Mesenchymal stem cell (in vitro differentiated cells and primary cell): ENCODE measurements at regions not wholly inside any gene's neighbourhood (a gene's known extent, or its start where the extent isn't known, plus 50 kb on each side); places are given as distances from the start of the nearest gene placed in this dataset.
"Not testable (repeated sequence)": the region's sequence is repeated elsewhere in the genome, so short reads cannot be mapped to it uniquely, and the experiment has no call there.

Experiments
- DNase-seq: peaks from one replicate; pipeline ENCODE4 v3.0.0-alpha.2; 2013
- H2AFZ ChIP-seq: one replicate; pipeline ENCODE4 v1.6.1; 2013; ENCODE audit warnings: low read depth, mild to moderate bottlenecking, control low read depth, inconsistent platforms, low read length, moderate library complexity
- H2AK5ac ChIP-seq: 2 replicates; pipeline ENCODE4 v1.6.1; 2013; ENCODE audit warnings: low read length, moderate library complexity, mild to moderate bottlenecking, inconsistent platforms; ENCODE audit not compliant: severe bottlenecking
- H2BK120ac ChIP-seq: one replicate; pipeline ENCODE4 v1.6.1; 2013; ENCODE audit warnings: low read depth, mild to moderate bottlenecking, inconsistent platforms, low read length, moderate library complexity
- H2BK12ac ChIP-seq, 2 experiments: one replicate each; pipeline ENCODE4 v1.6.1; 2013; ENCODE audit warnings: inconsistent platforms in 2 of 2, low read length in 2 of 2, mild to moderate bottlenecking in 2 of 2, moderate library complexity in 2 of 2, control low read depth in 1 of 2
- H2BK15ac ChIP-seq: one replicate; pipeline ENCODE4 v1.6.1; 2013; ENCODE audit warnings: mild to moderate bottlenecking, low read depth, inconsistent platforms; ENCODE audit not compliant: poor library complexity, severe bottlenecking
- H2BK5ac ChIP-seq: 2 replicates; pipeline ENCODE4 v1.6.1; 2013; ENCODE audit warnings: low read depth, mild to moderate bottlenecking, low read length, control low read depth, inconsistent platforms; ENCODE audit not compliant: poor library complexity, severe bottlenecking
- H3K14ac ChIP-seq, 2 experiments: one replicate each; pipeline ENCODE4 v1.6.1; 2013; ENCODE audit warnings: inconsistent platforms in 2 of 2, low read length in 2 of 2, control low read depth in 1 of 2, mild to moderate bottlenecking in 1 of 2, moderate library complexity in 1 of 2
- H3K18ac ChIP-seq, 2 experiments: one replicate each; pipeline ENCODE4 v1.6.1; 2013; ENCODE audit warnings: inconsistent platforms in 2 of 2, low read length in 2 of 2, control low read depth in 1 of 2, low read depth in 1 of 2, mild to moderate bottlenecking in 1 of 2
- H3K23ac ChIP-seq, 2 experiments: one replicate each; pipeline ENCODE4 v1.6.1; 2013; ENCODE audit warnings: inconsistent platforms in 2 of 2, low read length in 2 of 2, mild to moderate bottlenecking in 2 of 2, moderate library complexity in 2 of 2, control low read depth in 1 of 2
- H3K27ac ChIP-seq: 2 replicates; pipeline ENCODE4 v1.5.1; 2013; ENCODE audit warnings: mild to moderate bottlenecking, moderate library complexity, low read length, control low read depth, inconsistent platforms; ENCODE audit not compliant: poor library complexity, severe bottlenecking
- H3K27me3 ChIP-seq, 2 experiments: 2 replicates each; pipeline versions ENCODE4 v1.6.1 to v1.7.0; 2013; ENCODE audit warnings: low read length in 2 of 2, mild to moderate bottlenecking in 2 of 2, moderate library complexity in 2 of 2, control low read depth in 1 of 2, inconsistent platforms in 1 of 2; ENCODE audit not compliant: control insufficient read depth in 1 of 2, insufficient read depth in 1 of 2
- H3K36me3 ChIP-seq, 2 experiments: 2 replicates each; pipeline versions ENCODE4 v1.6.1 to v1.7.0; 2013; ENCODE audit warnings: low read length in 2 of 2, control low read depth in 1 of 2, inconsistent platforms in 1 of 2, low read depth in 1 of 2, mild to moderate bottlenecking in 1 of 2; ENCODE audit not compliant: insufficient read depth in 2 of 2, control insufficient read depth in 1 of 2
- H3K4ac ChIP-seq, 2 experiments: one replicate each; pipeline ENCODE4 v1.6.1; 2013; ENCODE audit warnings: inconsistent platforms in 2 of 2, low read length in 2 of 2, mild to moderate bottlenecking in 2 of 2, moderate library complexity in 2 of 2, control low read depth in 1 of 2, low read depth in 1 of 2
- H3K4me1 ChIP-seq: 2 replicates; pipeline ENCODE4 v1.6.1; 2013; ENCODE audit warnings: low read depth, low read length, control low read depth; ENCODE audit not compliant: control insufficient read depth, insufficient read depth
- H3K4me2 ChIP-seq: 2 replicates; pipeline ENCODE4 v1.6.1; 2013; ENCODE audit warnings: low read length, mild to moderate bottlenecking, inconsistent platforms; ENCODE audit not compliant: poor library complexity, severe bottlenecking
- H3K4me3 ChIP-seq, 2 experiments: 2 replicates each; pipeline versions ENCODE4 v1.5.1 to v1.7.0; 2013; ENCODE audit warnings: low read length in 2 of 2, mild to moderate bottlenecking in 2 of 2, control low read depth in 1 of 2, low read depth in 1 of 2; ENCODE audit not compliant: insufficient read depth in 1 of 2
- H3K79me1 ChIP-seq: replicated peaks from 2 replicates; pipeline ENCODE4 v1.6.1; 2013; ENCODE audit warnings: mild to moderate bottlenecking, control low read depth, low read length, inconsistent platforms; ENCODE audit not compliant: poor library complexity, severe bottlenecking
- H3K9ac ChIP-seq: 2 replicates; pipeline ENCODE4 v1.7.0; 2013; ENCODE audit warnings: mild to moderate bottlenecking, low read length, moderate library complexity
- H3K9me3 ChIP-seq: 2 replicates; pipeline ENCODE4 v1.7.0; 2013; ENCODE audit warnings: mild to moderate bottlenecking, low read length; ENCODE audit not compliant: control insufficient read depth
- H4K8ac ChIP-seq: one replicate; pipeline ENCODE4 v1.6.1; 2013; ENCODE audit warnings: inconsistent platforms, mild to moderate bottlenecking, low read length, moderate library complexity
- H4K91ac ChIP-seq: one replicate; pipeline ENCODE4 v1.6.1; 2013; ENCODE audit warnings: mild to moderate bottlenecking, low read length, inconsistent platforms
- WGBS: methylation state at CpG from one replicate; pipeline ENCODE4 v1.1.7; 2013; ENCODE audit warnings: mixed read lengths; 5-methylcytosine and 5-hydroxymethylcytosine counted together

DNA sequence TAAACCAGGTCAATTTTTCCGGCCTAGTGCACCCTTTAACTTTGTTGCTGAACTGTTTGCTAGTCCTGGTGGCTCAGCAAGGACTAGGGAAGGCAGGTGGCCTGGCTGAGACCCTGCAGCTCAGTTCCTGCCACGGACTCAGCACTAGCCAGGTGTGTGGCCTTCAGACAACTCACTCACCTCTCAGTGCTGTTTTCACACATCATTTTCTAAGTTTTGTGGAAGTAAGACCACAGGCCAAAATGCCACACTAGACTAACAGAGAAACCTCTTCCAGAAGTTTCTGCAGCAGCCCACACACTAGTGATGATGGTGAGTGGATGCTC, 65.9 kb upstream of the SLC1A4 start:
- 81% methylated on average over 2 of the region's 2 CpGs for WGBS
- Histone ChIP-seq H3K14ac (no peak overlapping the region), H3K79me1 (no peaks in the 10 kb centered on the region)

GRCh38 chr2:64924170-64924934, 64.8 kb upstream of the SLC1A4 start:
- WGBS: 89% methylated on average over 6 of the region's 6 CpGs

More for the DNA sequence above, 65.9 kb upstream of the SLC1A4 start:
- peaks cover 5% of the 10 kb centered on the region for H3K9me3 ChIP-seq
- no peak overlapping the region for H3K18ac ChIP-seq
- H2BK15ac ChIP-seq: peak overlapping the region; percentile 29
- no peak overlapping the region for H4K8ac ChIP-seq
- H2AK5ac ChIP-seq: no peak overlapping the region
- H3K4me3 ChIP-seq: no peak overlapping the region
- H2BK12ac ChIP-seq: no peak overlapping the region
- H2BK5ac ChIP-seq: no peak overlapping the region
- no peak overlapping the region for H3K27ac ChIP-seq
- no peak overlapping the region for H2BK120ac ChIP-seq
- H3K4me1 ChIP-seq: no peaks in the 10 kb centered on the region
- H3K9ac ChIP-seq: no peak overlapping the region
- no peak overlapping the region for H3K23ac ChIP-seq
- H2AFZ ChIP-seq: no peak overlapping the region
- H3K36me3 ChIP-seq: no peaks in the 10 kb centered on the region
- DNase-seq: no peak
- H4K91ac ChIP-seq: no peak overlapping the region
- H3K4ac ChIP-seq: no peak overlapping the region
- H3K27me3 ChIP-seq: no peaks in the 10 kb centered on the region
- H3K4me2 ChIP-seq: no peak overlapping the region

DNA sequence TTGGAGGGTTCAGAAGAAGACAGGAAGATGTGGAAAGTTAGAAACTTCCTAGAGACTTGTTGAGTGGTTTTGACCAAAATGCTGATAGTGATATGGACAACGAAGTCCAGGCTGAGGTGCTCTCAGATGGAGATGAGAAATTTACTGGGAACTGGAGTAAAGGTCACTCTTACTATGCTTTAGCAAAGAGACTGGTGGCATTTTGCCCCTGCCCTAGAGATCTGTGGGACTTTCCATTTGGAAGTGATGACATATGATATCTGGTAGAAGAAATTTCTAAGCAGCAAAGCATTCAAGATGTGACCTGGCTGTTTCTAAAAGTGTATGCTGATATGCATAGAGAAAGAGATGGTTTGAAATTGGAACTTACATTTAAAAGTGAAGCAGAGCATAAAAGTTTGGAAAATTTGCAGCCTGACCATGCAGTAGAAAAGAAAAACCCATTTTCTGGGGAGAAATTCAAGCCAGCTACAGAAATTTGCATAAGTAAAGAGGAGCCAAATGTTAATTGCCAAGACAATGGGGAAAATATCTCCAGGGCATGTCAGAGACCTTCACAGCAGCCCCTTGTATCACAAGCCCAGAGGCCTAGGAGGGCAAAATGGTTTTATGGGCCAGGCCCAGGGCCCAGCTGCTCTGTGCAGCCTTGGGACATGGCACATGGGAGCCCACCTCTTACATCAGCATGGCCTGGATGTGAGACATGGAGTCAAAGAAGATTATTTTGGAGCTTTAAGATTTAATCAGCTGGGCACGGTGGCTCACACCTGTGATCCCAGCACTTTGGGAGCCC, 63.1 kb upstream of the SLC1A4 start:
- H4K91ac ChIP-seq, H3K4ac ChIP-seq, H3K23ac ChIP-seq, H3K4me1 ChIP-seq, H2BK5ac ChIP-seq, H2BK15ac ChIP-seq, H3K27ac ChIP-seq, H2AFZ ChIP-seq, H3K14ac ChIP-seq, H3K79me1 ChIP-seq, DNase-seq, H2BK12ac ChIP-seq, H3K4me2 ChIP-seq, H3K9me3 ChIP-seq, H3K9ac ChIP-seq, H3K27me3 ChIP-seq, H2BK120ac ChIP-seq, H3K4me3 ChIP-seq, H4K8ac ChIP-seq, H3K36me3 ChIP-seq, H3K18ac ChIP-seq, H2AK5ac ChIP-seq: not testable (repeated sequence)
- WGBS: 86% methylated on average over 2 of the region's 2 CpGs

More at GRCh38 chr2:64924170-64924934, 64.8 kb upstream of the SLC1A4 start:
- Histone ChIP-seq H2BK120ac (no peak overlapping the region), H3K4me3 (no peak overlapping the region), H3K18ac (no peak overlapping the region), H3K9me3 (peaks cover 5% of the 10 kb centered on the region), H2AK5ac (no peak overlapping the region), H3K14ac (peak overlapping the region in 1 of 2 experiments; percentile 44), H2BK12ac (no peak overlapping the region), H3K23ac (no peak overlapping the region), H3K36me3 (no peaks in the 10 kb centered on the region), H3K9ac (no peak overlapping the region), H2BK15ac (no peak overlapping the region), H3K4me2 (no peak overlapping the region), H3K4ac (no peak overlapping the region), H3K27ac (no peak overlapping the region), H4K91ac (no peak overlapping the region), H3K4me1 (no peaks in the 10 kb centered on the region), H2AFZ (no peak overlapping the region), H3K27me3 (no peaks in the 10 kb centered on the region), H4K8ac (no peak overlapping the region), H2BK5ac (no peak overlapping the region), H3K79me1 (no peaks in the 10 kb centered on the region)
- DNase-seq: no peak

GRCh38 chr2:64928813-64929212, 60.4 kb upstream of the SLC1A4 start:
- peaks cover 0 to 11% of the 10 kb centered on the region in 2 experiments for H3K27me3 ChIP-seq
- H3K4me1 ChIP-seq: no peaks in the 10 kb centered on the region
- H3K9me3 ChIP-seq: peaks cover 5% of the 10 kb centered on the region
- H3K79me1 ChIP-seq: no peaks in the 10 kb centered on the region
- no peak overlapping the region for H3K23ac ChIP-seq
- no peak overlapping the region for H3K27ac ChIP-seq
- WGBS: 100% methylated on average over 1 of the region's 1 CpG
- H3K9ac ChIP-seq: no peak overlapping the region
- no peak overlapping the region for H3K18ac ChIP-seq
- H2AK5ac ChIP-seq: no peak overlapping the region
- H2BK12ac ChIP-seq: no peak overlapping the region
- H3K14ac ChIP-seq: no peak overlapping the region
- no peak overlapping the region for H2AFZ ChIP-seq
- H3K4me3 ChIP-seq: no peak overlapping the region
- H3K4ac ChIP-seq: no peak overlapping the region
- H3K4me2 ChIP-seq: no peak overlapping the region
- H2BK15ac ChIP-seq: no peak overlapping the region
- H3K36me3 ChIP-seq: no peaks in the 10 kb centered on the region
- no peak overlapping the region for H2BK5ac ChIP-seq
- DNase-seq: no peak
- no peak overlapping the region for H4K91ac ChIP-seq
- no peak overlapping the region for H4K8ac ChIP-seq
- H2BK120ac ChIP-seq: no peak overlapping the region
